ENCODE measurements at regions not wholly inside any gene's neighbourhood (a gene's known extent, or its start where the extent isn't known, plus 50 kb on each side); places are given as distances from the start of the nearest gene placed in this dataset.

GRCh38 chr10:3606309-3606708 is 178.7 kb downstream of the KLF6 start (continued):
- TF ChIP-seq, protein P1, sequence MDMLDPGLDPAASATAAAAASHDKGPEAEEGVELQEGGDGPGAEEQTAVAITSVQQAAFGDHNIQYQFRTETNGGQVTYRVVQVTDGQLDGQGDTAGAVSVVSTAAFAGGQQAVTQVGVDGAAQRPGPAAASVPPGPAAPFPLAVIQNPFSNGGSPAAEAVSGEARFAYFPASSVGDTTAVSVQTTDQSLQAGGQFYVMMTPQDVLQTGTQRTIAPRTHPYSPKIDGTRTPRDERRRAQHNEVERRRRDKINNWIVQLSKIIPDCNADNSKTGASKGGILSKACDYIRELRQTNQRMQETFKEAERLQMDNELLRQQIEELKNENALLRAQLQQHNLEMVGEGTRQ (IDR thresholded peaks at IDR 0.05; ENCODE audit: borderline replicate concordance, low read depth, low read length): no peak
- TF ChIP-seq RXRA (IDR thresholded peaks at IDR 0.05; ENCODE audit: borderline replicate concordance, low read depth) (no peak), NFIC (IDR thresholded peaks at IDR 0.05; ENCODE audit: borderline replicate concordance) (no peak), EZH2phosphoT487 (IDR thresholded peaks at IDR 0.05; ENCODE audit: borderline replicate concordance, low read depth) (no peak), TAF1 (IDR thresholded peaks at IDR 0.05; ENCODE audit: borderline replicate concordance, low read depth, low read length) (no peak)
- TF ChIP-seq, protein P2, sequence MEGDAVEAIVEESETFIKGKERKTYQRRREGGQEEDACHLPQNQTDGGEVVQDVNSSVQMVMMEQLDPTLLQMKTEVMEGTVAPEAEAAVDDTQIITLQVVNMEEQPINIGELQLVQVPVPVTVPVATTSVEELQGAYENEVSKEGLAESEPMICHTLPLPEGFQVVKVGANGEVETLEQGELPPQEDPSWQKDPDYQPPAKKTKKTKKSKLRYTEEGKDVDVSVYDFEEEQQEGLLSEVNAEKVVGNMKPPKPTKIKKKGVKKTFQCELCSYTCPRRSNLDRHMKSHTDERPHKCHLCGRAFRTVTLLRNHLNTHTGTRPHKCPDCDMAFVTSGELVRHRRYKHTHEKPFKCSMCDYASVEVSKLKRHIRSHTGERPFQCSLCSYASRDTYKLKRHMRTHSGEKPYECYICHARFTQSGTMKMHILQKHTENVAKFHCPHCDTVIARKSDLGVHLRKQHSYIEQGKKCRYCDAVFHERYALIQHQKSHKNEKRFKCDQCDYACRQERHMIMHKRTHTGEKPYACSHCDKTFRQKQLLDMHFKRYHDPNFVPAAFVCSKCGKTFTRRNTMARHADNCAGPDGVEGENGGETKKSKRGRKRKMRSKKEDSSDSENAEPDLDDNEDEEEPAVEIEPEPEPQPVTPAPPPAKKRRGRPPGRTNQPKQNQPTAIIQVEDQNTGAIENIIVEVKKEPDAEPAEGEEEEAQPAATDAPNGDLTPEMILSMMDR (IDR thresholded peaks at IDR 0.05): no peak
- TF ChIP-seq, protein P3, sequence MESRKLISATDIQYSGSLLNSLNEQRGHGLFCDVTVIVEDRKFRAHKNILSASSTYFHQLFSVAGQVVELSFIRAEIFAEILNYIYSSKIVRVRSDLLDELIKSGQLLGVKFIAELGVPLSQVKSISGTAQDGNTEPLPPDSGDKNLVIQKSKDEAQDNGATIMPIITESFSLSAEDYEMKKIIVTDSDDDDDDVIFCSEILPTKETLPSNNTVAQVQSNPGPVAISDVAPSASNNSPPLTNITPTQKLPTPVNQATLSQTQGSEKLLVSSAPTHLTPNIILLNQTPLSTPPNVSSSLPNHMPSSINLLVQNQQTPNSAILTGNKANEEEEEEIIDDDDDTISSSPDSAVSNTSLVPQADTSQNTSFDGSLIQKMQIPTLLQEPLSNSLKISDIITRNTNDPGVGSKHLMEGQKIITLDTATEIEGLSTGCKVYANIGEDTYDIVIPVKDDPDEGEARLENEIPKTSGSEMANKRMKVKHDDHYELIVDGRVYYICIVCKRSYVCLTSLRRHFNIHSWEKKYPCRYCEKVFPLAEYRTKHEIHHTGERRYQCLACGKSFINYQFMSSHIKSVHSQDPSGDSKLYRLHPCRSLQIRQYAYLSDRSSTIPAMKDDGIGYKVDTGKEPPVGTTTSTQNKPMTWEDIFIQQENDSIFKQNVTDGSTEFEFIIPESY (IDR thresholded peaks at IDR 0.05; ENCODE audit: borderline replicate concordance, low read depth): no peak

DNA sequence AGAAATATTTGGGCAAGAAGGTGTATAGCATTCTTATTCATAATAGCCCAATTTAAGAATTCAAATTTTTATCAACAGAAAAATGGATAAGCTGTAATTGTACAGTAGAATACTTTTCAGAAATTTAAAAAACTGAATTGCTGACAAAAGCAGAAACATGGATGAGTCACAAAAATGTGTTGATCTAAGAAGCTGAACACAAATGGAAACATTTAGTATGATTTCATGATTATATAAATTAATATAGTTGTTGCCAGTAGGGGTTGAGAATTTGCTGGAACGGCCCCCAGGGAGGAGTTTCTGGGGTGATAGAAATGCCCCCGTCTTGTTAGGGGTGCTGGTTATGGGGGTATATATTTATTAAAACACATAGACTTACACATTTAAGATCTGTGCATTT is 179.1 kb downstream of the KLF6 start:
- WGBS (ENCODE audit: low lambda C conversion rate): 36% methylated on average over 2 of the region's 2 CpGs
- Histone ChIP-seq H3K9ac (no peak overlapping the region), H3K27ac (ENCODE audit: low read depth in 2 of 2, low read length in 1 of 2) (no peak overlapping the region), H3K4me1 (ENCODE audit: control insufficient read depth in 1 of 2, insufficient read depth in 2 of 2, low read depth in 1 of 2, low read length in 1 of 2) (no peaks in the 10 kb centered on the region), H2AFZ (ENCODE audit: low read depth) (no peak overlapping the region), H3K9me3 (peaks cover 5% of the 10 kb centered on the region; the same call in 1 of the 2 replicates), H4K20me1 (ENCODE audit: insufficient read depth) (no peaks in the 10 kb centered on the region), H3F3A (replicated peaks; ENCODE audit: insufficient read depth) (no peaks in the 10 kb centered on the region), H3K27me3 (ENCODE audit: insufficient read depth) (no peaks in the 10 kb centered on the region), H3K36me3 (replicated peaks in 1 of 2; ENCODE audit: control insufficient read depth in 1 of 2, insufficient read depth in 2 of 2, low read length in 1 of 2) (no peaks in the 10 kb centered on the region), H3K4me3 (ENCODE audit: low read depth in 2 of 2, low read length in 1 of 2) (no peak overlapping the region), H3K79me2 (ENCODE audit: insufficient read depth) (no peaks in the 10 kb centered on the region), H3K4me2 (no peak overlapping the region), H3K9me2 (no peaks in the 10 kb centered on the region)
- POLR2A ChIA-PET: no interaction called here
- CTCF ChIA-PET: no interaction called here
- DNase-seq: no peak
- TF ChIP-seq RXRA (IDR thresholded peaks at IDR 0.05; ENCODE audit: borderline replicate concordance, low read depth) (no peak), RFX5 (IDR thresholded peaks at IDR 0.05; ENCODE audit: low read length) (no peak), POLR2AphosphoS5 (IDR thresholded peaks at IDR 0.05; ENCODE audit: low read depth, low read length) (no peak), GABPA (IDR thresholded peaks at IDR 0.05; ENCODE audit: low read depth) (no peak), EZH2phosphoT487 (IDR thresholded peaks at IDR 0.05; ENCODE audit: borderline replicate concordance, low read depth) (no peak), TEAD4 (IDR thresholded peaks at IDR 0.05; ENCODE audit: borderline replicate concordance, insufficient read depth) (no peak), REST (IDR thresholded peaks at IDR 0.05; ENCODE audit: low read depth, low read length) (no peak), CHD2 (IDR thresholded peaks at IDR 0.05; ENCODE audit: low read length, partially characterized antibody) (no peak), JUND (IDR thresholded peaks at IDR 0.05) (no peak), TAF1 (IDR thresholded peaks at IDR 0.05; ENCODE audit: borderline replicate concordance, low read depth, low read length) (no peak), SMC3 (IDR thresholded peaks at IDR 0.05; ENCODE audit: low read depth, low read length) (no peak), NRF1 (IDR thresholded peaks at IDR 0.05; ENCODE audit: low read depth, low read length) (no peak), YY1 (IDR thresholded peaks at IDR 0.05; ENCODE audit: low read depth) (no peak), MXI1 (IDR thresholded peaks at IDR 0.05; ENCODE audit: low read depth, low read length) (no peak)
- TF ChIP-seq, protein P1 (IDR thresholded peaks at IDR 0.05; ENCODE audit: borderline replicate concordance, low read depth, low read length): no peak
- TF ChIP-seq, protein P2 (IDR thresholded peaks at IDR 0.05): no peak

All from SK-N-SH (cell line).